SK-N-MC (cell line): ENCODE measurements at regions not wholly inside any gene's neighbourhood (a gene's known extent, or its start where the extent isn't known, plus 50 kb on each side); places are given as distances from the start of the nearest gene placed in this dataset.
"Not testable (repeated sequence)": the region's sequence is repeated elsewhere in the genome, so short reads cannot be mapped to it uniquely, and the experiment has no call there.

Source experiments
- EZH2 ChIP-seq: fragments of 200-600 bp; sonication (generic); IDR thresholded peaks from one replicate; pipeline ENCODE4 v1.6.1; 2017; ENCODE audit warnings: antibody characterized with exemption
- FOXP2 ChIP-seq: optimal IDR thresholded peaks from 2 replicates; pipeline ENCODE3; 2011; ENCODE audit warnings: mild to moderate bottlenecking, moderate library complexity; ENCODE audit not compliant: insufficient read depth; ENCODE audit errors: extremely low read length, control extremely low read depth
- POLR2AphosphoS5 ChIP-seq: IDR thresholded peaks from 2 replicates; pipeline ENCODE4 v1.6.1; 2012; ENCODE audit warnings: mild to moderate bottlenecking, low read depth, low read length, borderline replicate concordance

- TF ChIP-seq POLR2AphosphoS5, EZH2, FOXP2: not testable (repeated sequence)
These were observed 52.1 kb upstream of the PLGLB2 start for GRCh38 chr2:87695596-87696323.
